ENCODE measurements at regions not wholly inside any gene's neighbourhood (a gene's known extent, or its start where the extent isn't known, plus 50 kb on each side); places are given as distances from the start of the nearest gene placed in this dataset.

DNA sequence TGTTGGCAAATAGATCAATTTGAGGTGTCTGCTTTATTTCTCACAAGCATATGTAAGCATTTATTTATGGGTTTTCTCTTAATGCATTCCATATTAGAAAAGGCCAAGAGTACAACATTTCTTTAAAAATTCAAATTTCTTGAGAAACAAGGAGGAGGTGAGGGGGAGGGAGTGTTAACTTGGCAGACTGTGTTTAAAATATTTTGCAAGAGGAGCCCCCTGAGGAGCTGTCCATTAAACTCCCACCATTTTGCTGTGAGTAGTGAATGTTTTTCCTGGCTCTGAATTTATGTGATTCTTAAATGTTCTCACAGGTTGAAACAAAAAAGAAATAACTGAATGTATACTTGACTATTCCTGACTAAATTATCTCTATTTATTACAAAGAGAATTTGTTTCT, 363.8 kb downstream of the PTPRC start (continued):
- TF ChIP-seq, protein P1, sequence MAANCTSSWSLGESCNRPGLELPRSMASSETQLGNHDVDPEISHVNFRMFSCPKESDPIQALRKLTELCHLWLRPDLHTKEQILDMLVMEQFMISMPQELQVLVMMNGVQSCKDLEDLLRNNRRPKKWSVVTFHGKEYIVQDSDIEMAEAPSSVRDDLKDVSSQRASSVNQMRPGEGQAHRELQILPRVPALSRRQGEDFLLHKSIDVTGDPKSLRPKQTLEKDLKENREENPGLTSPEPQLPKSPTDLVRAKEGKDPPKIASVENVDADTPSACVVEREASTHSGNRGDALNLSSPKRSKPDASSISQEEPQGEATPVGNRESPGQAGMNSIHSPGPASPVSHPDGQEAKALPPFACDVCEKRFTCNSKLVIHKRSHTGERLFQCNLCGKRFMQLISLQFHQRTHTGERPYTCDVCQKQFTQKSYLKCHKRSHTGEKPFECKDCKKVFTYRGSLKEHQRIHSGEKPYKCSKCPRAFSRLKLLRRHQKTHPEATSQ (tag by site-specific recombination; IDR thresholded peaks at IDR 0.05), result no peak

- POLR2A ChIA-PET, result no interaction called here
- CTCF ChIA-PET, result no interaction called here
- H3K27ac ChIP-seq (ENCODE audit: extremely low read depth, low read depth, low read length), result no peak overlapping the region
- H3K4me3 ChIP-seq (ENCODE audit: low read depth, low read length), result no peak overlapping the region
- no peaks in the 10 kb centered on the region for H3K36me3 ChIP-seq (ENCODE audit: control insufficient read depth in 2 of 2, insufficient read depth in 1 of 2, low read length in 2 of 2)
- no peaks in the 10 kb centered on the region for H3K9me3 ChIP-seq (ENCODE audit: control insufficient read depth, insufficient read depth, low read depth, low read length)
- H3K4me1 ChIP-seq (ENCODE audit: control insufficient read depth, insufficient read depth, low read length), result no peaks in the 10 kb centered on the region
- TF ChIP-seq ZBTB7A (tag by site-specific recombination; IDR thresholded peaks at IDR 0.05; ENCODE audit: low read depth), result no peak
Observed at GRCh38 chr1:199007423-199007822, 368.6 kb downstream of the PTPRC start.

- H3K36me3 ChIP-seq (ENCODE audit: control insufficient read depth in 2 of 2, insufficient read depth in 1 of 2, low read length in 2 of 2), result no peaks in the 10 kb centered on the region
- ChIA-PET POLR2A (interaction anchor here (0.9 kb wide), 1 partner anchor 72 kb away, joined by 3 read pairs; no protein-coding TSS in a partner anchor), CTCF (interaction anchor here (0.6 kb wide), 1 partner anchor 1094 kb away, joined by 3 read pairs; no protein-coding TSS in a partner anchor)
- H3K27ac ChIP-seq (ENCODE audit: extremely low read depth, low read depth, low read length), result no peak overlapping the region
- TF ChIP-seq TCF7L2 (IDR thresholded peaks at IDR 0.05; ENCODE audit: borderline replicate concordance, low read depth, low read length), result no peak
- no peak for TF ChIP-seq ZBTB1 (tag by site-specific recombination; IDR thresholded peaks at IDR 0.05)
- TF ChIP-seq ZNF24 (tag by site-specific recombination; IDR thresholded peaks at IDR 0.05), result no peak
- no peak for TF ChIP-seq ZNF785 (tag by site-specific recombination; IDR thresholded peaks at IDR 0.05)
- TF ChIP-seq, protein P2, sequence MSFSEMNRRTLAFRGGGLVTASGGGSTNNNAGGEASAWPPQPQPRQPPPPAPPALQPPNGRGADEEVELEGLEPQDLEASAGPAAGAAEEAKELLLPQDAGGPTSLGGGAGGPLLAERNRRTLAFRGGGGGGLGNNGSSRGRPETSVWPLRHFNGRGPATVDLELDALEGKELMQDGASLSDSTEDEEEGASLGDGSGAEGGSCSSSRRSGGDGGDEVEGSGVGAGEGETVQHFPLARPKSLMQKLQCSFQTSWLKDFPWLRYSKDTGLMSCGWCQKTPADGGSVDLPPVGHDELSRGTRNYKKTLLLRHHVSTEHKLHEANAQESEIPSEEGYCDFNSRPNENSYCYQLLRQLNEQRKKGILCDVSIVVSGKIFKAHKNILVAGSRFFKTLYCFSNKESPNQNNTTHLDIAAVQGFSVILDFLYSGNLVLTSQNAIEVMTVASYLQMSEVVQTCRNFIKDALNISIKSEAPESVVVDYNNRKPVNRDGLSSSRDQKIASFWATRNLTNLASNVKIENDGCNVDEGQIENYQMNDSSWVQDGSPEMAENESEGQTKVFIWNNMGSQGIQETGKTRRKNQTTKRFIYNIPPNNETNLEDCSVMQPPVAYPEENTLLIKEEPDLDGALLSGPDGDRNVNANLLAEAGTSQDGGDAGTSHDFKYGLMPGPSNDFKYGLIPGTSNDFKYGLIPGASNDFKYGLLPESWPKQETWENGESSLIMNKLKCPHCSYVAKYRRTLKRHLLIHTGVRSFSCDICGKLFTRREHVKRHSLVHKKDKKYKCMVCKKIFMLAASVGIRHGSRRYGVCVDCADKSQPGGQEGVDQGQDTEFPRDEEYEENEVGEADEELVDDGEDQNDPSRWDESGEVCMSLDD (tag by site-specific recombination; IDR thresholded peaks at IDR 0.05), result no peak
- no peak for TF ChIP-seq ZNF26 (tag by site-specific recombination; IDR thresholded peaks at IDR 0.05)
- no peak for TF ChIP-seq ZNF561 (tag by site-specific recombination; IDR thresholded peaks at IDR 0.05; ENCODE audit: borderline replicate concordance)
- no peak for TF ChIP-seq ZSCAN30 (tag by site-specific recombination; IDR thresholded peaks at IDR 0.05)
- TF ChIP-seq ZNF23 (tag by site-specific recombination; IDR thresholded peaks at IDR 0.05; ENCODE audit: borderline replicate concordance), result no peak
- TF ChIP-seq ZSCAN16 (tag by site-specific recombination; IDR thresholded peaks at IDR 0.05), result no peak
- no peak for TF ChIP-seq ZSCAN23 (tag by site-specific recombination; IDR thresholded peaks at IDR 0.05)
- no peak overlapping the region for H3K4me3 ChIP-seq (ENCODE audit: low read depth, low read length)
- no peaks in the 10 kb centered on the region for H3K4me1 ChIP-seq (ENCODE audit: control insufficient read depth, insufficient read depth, low read length)
- no peaks in the 10 kb centered on the region for H3K9me3 ChIP-seq (ENCODE audit: control insufficient read depth, insufficient read depth, low read depth, low read length)
Observed at GRCh38 chr1:199009447-199009846, 370.6 kb downstream of the PTPRC start.

DNA sequence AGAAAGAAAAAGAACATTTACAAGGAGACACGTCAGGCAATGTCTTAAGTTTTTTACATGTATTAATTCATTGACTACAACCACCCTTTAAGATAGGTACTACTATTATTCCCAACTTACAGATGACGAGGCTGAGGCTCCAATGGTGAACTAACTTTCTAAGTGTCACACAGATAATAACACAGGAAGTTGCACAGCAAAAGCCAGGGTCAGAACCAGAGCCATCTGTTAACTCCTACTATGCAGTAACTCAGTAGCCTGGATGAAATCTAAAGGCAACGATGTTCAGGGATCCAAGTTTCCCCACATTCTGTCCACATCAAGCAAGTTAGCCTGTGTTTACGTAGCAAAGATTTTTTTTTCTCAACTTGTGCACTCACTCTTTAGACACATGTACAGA, 371.7 kb downstream of the PTPRC start:
- ChIA-PET CTCF (interaction anchor here (0.9 kb wide), 1 partner anchor 102 kb away, joined by 3 read pairs; no protein-coding TSS in a partner anchor), POLR2A (no interaction called here)
- Histone ChIP-seq H3K4me1 (ENCODE audit: control insufficient read depth, insufficient read depth, low read length) (no peaks in the 10 kb centered on the region), H3K27ac (ENCODE audit: extremely low read depth, low read depth, low read length) (no peak overlapping the region), H3K4me3 (ENCODE audit: low read depth, low read length) (no peak overlapping the region), H3K36me3 (ENCODE audit: control insufficient read depth in 2 of 2, insufficient read depth in 1 of 2, low read length in 2 of 2) (no peaks in the 10 kb centered on the region), H3K9me3 (ENCODE audit: control insufficient read depth, insufficient read depth, low read depth, low read length) (no peaks in the 10 kb centered on the region)
- TF ChIP-seq, protein P3, sequence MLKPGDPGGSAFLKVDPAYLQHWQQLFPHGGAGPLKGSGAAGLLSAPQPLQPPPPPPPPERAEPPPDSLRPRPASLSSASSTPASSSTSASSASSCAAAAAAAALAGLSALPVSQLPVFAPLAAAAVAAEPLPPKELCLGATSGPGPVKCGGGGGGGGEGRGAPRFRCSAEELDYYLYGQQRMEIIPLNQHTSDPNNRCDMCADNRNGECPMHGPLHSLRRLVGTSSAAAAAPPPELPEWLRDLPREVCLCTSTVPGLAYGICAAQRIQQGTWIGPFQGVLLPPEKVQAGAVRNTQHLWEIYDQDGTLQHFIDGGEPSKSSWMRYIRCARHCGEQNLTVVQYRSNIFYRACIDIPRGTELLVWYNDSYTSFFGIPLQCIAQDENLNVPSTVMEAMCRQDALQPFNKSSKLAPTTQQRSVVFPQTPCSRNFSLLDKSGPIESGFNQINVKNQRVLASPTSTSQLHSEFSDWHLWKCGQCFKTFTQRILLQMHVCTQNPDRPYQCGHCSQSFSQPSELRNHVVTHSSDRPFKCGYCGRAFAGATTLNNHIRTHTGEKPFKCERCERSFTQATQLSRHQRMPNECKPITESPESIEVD (tag by site-specific recombination; IDR thresholded peaks at IDR 0.05), result no peak
- TF ChIP-seq ZNF248 (tag by site-specific recombination; IDR thresholded peaks at IDR 0.05) (no peak), BCL11A (tag by site-specific recombination; IDR thresholded peaks at IDR 0.05; ENCODE audit: low read depth) (no peak), ZSCAN30 (tag by site-specific recombination; IDR thresholded peaks at IDR 0.05) (no peak), ZNF433 (tag by site-specific recombination; IDR thresholded peaks at IDR 0.05; ENCODE audit: low read depth) (no peak), ZNF677 (tag by site-specific recombination; IDR thresholded peaks at IDR 0.05) (no peak)
- TF ChIP-seq, protein P4, sequence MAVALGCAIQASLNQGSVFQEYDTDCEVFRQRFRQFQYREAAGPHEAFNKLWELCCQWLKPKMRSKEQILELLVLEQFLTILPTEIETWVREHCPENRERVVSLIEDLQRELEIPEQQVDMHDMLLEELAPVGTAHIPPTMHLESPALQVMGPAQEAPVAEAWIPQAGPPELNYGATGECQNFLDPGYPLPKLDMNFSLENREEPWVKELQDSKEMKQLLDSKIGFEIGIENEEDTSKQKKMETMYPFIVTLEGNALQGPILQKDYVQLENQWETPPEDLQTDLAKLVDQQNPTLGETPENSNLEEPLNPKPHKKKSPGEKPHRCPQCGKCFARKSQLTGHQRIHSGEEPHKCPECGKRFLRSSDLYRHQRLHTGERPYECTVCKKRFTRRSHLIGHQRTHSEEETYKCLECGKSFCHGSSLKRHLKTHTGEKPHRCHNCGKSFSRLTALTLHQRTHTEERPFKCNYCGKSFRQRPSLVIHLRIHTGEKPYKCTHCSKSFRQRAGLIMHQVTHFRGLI (tag by site-specific recombination; IDR thresholded peaks at IDR 0.05), result no peak

All from HEK293 (cell line).